HG02852 (cell line): ENCODE measurements at regions not wholly inside any gene's neighbourhood (a gene's known extent, or its start where the extent isn't known, plus 50 kb on each side); places are given as distances from the start of the nearest gene placed in this dataset.

Experiments used
- ATAC-seq: cut with Tn5 transposase; IDR thresholded peaks from one replicate; pipeline ENCODE4 v1.9.1; 2021; ENCODE audit warnings: mild to moderate bottlenecking, moderate library complexity; ENCODE audit not compliant: unreplicated experiment

DNA sequence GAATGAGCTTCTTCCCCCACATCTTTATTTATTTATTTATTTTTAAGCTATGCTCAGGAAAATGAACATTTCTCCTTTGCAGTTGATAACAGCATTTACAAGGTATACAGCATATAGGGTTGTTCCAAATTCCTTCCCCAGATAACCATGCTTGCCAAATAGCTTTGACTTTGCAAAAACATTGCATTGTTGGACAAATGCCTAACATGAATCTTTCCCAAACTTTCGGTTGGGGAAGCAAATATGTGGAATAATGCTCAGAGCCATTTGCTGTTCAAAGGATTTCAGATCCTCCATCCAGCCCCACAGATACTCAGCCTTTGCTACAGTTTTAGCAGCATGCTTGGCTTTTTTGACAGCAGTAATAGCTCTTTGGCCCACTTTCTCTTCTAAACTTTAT lies 127.2 kb upstream of the AGA start:
- ATAC-seq = no peak

DNA sequence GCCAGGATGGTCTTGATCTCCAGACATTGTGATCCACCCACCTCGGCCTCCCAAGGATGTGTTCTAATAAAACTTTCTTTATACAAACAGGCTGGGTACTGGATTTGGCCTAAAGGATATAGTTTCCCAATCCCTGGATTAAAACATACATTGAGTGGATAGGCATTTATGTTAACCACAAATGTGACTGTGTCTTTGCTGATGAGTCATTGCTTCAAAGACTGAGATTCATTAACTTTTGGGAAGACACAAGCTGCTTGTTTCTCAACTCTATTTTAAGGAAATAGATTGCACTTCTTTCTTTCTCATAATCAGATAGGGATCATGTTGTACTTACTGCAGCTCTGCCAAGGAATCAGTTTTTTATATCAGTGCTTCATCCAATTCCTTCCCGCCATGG lies 131.3 kb upstream of the AGA start:
- no peak for ATAC-seq

DNA sequence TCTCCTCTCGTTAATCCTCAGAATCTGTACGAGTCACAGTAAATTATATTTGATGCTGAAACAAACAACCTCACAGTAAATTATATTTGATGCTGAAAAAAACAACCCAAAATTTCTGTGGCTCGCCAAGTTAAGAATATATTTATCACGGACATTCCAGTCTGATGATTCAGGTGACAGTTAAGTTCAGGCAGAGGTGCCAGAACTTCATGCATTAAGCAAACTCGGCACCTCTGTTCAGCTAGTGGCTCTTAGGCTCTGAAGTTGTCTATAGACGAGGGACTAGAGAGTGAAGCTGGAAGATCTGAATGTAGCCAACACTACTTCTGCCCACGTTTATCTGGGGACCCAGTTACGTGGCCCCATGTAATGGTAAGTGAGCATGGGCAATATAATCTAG lies 132.2 kb upstream of the AGA start:
- no peak for ATAC-seq

DNA sequence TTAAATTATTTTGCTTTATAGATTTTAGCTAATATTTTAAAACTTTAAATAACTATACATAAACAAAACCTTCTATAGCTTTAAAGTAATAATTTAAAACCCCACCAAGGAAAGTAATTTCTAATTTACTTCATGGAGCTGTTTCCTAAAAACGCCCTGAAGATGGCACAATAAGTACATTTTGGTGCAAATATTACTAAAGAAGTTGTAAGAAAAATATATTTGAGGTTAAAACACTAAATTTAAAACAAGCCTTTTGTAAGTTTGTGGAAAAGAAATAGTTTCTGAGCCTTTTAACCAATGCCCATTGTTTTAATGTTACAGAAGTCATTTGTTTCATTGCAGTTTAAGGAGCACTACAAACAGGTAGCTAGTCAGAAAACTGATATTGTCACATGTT lies 137.4 kb upstream of the AGA start:
- no peak for ATAC-seq

DNA sequence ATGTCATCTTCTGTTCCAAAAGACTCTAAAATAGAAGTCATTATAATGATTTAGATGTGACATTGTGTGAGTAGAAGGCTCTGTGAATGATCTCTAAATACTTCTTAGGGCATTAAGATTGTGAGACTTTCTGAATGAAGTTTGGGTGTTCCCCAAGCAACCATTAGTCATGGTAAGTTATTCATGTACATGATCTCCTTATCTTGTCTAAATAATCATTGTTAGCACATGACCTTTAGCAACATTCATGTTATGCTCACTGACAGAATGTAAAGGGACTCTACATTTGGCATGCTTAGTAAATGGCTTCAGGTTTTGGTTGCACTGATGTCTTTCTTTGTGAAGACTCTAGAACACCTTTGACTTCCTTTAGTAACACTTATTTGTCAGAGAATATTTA lies 140.8 kb upstream of the AGA start:
- ATAC-seq = no peak

DNA sequence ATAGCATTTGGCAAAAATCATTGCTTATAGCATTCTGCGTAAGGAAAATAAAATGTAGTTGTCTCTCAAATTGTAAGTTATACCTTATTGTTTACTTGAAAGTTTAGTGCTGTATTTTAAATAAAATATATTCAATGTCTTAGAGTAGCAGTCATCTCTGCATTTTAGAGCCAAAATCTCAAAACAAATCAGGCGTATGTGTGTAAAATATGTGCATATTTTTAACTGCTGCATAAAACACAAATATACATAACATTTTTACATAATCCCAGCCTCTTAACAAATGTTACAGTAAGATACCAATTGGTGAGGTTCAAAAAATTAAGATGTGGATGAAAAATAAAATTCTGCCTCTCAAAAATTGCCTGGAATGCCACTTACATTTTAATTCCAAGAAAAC lies 145.8 kb upstream of the AGA start:
- ATAC-seq = no peak

DNA sequence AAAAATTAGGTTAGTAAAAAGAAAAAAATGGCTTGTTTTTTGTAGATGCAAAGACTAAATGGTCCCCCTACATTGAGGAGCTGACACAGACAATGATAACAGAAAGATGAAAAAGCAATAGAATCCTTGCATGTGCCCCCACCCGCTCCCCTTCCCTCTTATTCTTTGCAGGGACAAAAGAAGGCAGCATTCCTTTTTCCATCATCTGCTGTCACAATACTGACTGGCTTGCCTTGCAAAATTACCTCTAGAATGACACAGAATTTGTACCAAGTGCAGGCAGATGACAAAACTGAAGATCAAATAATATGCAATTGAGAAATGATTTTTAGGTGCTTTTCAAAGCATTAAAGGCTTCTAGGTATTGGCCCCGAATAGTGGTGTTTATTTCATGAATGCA lies 153.1 kb upstream of the AGA start:
- ATAC-seq = no peak

DNA sequence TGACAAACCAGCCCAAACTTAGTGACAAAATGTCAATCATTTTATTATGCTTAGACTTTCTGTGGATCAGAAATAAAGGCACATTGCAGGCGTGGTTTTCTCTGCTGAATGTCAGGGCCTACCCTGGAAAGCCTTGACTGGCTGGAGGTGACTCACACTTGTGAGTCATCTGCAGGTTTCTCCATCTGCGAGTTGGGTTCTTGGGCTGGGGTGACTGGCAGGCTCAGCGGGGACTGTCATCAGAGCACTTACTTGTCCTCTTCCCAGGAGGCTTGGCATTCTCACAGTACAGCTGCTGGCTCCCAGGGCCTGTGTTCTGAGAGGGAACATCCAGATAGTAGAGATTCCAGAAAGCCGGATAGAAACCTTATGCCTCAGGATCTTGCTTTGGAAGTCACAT lies 153.8 kb upstream of the AGA start:
- no peak for ATAC-seq

DNA sequence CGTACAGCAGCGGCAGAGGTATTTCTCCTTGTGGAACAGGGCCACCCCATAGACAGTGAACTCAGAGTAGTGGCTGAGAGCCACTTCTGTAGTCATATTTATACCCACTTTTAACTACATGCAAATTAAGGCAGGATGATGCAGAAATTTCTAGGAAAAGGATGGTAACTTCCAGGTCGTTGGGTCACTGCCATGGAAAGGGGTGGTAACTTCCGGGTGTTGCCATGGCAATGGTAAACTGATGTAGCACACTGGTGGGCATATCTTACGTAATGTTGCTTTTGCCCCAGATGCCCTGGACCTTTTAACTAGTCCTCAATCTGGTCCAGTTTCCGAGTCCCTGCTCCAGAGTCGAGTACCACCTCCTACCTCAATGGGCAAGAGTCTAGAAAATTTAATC lies 154.8 kb upstream of the AGA start:
- ATAC-seq = no peak

DNA sequence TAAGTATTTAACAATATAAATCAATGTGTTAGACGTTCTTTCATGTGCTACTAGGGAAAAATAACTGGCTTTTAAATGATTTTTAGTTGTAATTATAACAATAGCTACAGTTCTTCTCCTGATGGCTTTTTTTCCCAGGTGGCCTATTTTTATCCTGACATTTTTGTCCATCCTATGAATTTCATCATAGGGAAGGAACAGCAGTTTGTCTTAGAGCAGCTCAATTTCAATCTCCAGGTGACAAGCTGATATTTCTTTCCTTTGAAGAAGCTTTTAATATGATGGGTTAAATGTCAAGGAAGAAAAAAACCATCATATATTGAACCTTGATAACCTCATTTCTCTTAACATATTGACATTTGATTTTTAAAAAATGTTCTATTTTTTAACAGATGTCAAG lies 163.0 kb upstream of the AGA start:
- no peak for ATAC-seq

DNA sequence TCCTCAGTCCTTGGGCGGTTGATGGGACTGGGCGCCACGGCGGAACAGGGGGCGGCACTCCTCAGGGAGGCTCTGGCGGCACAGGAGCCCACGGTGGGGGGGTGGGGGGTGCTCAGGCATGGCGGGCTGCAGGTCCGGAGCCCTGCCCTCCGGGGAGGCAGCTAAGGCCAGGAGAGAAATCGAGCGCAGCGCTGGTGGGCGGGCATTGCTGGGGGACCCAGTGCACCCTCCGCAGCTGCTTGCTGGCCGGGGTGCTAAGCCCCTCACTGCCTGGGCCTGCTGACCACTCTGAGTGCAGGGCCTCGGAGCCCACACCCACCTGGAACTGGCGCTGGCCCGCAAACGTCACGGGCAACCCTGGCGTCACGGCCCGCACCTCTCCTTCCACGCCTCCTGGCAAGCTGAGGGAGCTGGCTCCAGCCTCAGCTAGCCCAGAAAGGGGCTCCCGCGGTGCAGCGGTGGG lies 164.9 kb upstream of the AGA start:
- no peak for ATAC-seq

DNA sequence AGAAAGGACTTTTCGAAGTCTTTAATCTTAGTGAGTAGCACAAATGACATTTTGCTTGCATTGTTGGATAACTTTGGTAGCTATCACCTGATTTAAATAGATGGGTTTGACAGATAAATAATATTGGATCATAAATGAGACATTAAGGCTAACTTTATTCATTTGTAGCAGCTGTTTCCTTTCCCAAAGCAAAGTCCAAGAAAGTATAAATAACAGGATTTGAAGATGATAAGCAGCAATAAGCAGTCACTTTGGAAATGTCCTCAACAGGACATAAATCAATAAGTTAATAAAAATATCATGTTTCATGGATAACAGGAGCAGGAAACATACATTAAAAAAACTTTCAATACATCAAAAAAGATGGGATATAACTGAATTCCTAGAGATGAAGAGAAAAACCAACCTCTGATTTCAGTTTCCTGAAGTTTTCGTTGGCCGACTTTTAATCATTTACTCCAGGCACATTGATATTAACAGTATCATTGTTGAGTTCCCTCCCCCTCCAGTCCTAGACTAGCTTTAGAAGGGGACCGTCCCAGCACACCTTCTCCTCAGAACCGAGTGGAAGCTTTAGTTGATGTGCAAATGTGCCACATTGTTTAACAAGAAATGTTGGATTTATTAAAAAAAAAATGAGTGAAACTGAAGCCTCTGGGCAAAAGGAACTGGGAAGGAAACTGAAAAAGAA lies 169.9 kb upstream of the AGA start:
- ATAC-seq = no peak

DNA sequence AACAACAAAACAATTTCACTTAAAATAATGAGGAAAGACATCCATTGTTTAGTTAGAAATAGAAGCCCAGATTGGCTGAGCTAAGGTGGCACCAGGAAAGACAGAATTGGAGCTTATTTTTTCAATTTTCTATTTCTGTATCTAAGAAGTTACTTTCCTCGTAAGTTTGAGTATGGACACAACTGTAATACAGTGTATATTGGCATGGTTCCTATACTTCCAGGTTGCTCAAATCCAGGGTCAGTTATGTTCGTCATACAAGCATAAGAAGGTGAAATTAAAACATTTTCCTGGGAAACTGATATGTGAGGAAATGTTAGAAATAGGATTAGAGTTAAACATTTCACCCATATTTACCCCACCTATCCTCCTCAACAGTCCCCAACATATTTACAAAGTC lies 170.4 kb upstream of the AGA start:
- no peak for ATAC-seq

DNA sequence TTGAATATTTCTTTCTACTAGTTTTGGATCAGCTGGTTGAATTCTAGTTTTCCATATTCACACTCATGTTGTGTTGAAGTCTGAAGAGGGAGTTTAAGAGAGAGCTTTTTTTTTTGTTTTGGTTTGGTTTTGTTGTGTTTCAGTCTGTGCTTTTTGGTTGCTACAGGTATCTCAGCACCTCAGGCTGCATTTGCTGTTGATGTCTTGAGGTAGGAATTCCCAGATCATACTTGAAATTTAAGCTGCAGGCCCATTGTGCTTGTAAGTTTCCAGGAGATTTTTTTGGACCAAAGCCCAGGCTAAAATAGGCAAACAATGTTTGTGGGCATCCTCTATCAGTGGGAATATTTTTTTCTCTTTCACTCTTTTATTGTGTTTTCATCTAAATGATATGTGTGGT lies 190.2 kb upstream of the AGA start:
- no peak for ATAC-seq

DNA sequence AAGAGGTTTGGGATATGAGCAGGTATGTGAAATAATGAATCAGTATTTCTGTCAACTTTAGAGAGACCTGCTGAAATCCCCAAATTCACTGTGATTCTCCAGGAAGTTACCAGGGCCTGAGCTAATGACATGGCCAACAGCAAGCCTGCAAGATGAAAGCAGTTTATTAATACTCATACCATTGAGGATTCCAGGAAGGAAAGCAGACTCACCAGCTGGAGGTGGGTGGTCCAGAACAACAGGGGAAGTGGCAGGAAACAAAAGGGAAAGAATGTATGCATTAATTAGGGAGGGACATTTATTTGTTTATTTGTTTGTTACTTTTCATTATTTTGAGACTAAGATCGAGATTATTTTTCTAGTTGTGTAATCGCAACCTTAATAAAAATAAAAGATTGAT lies 196.6 kb upstream of the AGA start:
- no peak for ATAC-seq

DNA sequence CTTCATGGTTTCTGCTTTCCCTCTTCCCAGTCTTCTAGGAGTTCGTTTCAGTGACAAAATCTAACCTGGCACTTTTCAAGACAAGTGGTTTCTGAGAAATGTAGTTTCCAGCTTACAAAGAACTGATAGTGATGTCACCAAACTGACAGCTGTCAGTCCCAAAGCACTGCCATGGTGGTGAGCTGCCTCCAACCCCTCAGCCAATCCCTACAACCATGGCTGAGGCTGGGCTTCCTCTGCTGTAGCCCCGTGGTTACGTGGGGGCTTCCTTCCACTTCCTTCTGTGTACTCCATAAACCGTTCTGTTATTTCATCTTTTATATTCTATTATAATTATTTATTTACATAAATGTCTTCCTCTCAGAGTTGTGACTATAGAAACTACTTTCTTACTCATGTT lies 198.6 kb upstream of the AGA start:
- no peak for ATAC-seq

DNA sequence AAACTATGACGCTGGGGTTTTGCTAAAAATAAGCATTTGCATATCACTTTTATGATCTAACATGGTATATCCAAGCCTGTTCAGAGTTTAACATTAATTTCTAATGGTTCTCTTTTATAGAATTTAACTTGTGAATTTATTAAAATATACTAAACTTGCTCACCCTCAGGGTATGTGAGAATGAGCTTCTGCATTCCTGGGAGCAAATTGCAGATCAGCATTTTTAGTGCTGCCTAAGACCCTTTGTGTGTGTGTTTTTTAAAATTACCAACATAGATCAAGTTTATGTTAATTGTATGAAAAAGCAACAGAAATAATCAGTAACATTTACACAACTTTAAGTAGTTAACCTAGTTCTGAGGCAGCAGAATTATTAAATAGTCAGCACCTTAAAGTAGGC lies 218.0 kb upstream of the AGA start:
- ATAC-seq = no peak

DNA sequence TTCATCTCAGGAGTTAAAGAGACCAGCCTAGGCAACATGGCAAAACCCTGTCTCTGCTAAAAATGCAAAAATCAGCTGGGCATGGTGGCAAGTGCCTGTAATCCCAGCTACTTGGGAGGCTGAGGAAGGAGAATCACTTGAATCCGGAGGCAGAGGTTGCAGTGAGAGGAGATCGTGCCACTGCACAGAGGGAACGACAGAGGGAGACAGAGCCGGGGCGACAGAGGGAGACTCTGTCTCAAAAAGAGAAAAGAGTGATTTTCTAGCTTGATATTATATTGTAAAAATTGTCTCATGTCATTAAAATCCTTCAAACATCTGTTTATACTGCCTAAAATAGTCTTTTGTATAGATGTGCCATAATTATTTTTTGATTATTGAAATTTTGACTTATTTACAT lies 225.4 kb upstream of the AGA start:
- no peak for ATAC-seq

DNA sequence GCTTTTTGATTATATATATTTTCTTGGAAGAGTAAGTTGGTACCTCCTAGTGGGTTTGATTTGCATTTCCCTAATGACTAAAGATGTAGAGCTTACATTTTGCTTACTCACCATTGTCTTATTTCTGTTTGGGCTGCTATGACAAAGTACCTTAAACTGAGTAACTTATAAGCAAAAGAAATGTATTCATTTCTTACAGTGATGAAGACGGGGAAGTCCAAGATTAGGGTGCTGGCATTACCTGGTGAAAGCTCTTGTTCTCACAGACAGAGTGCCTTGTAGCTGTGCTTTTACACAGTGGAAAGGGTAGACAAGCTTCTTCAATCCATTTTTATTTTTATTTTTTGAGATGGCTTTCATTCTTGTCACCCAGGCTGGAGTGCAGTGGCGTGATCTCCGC lies 229.2 kb upstream of the AGA start:
- no peak for ATAC-seq

DNA sequence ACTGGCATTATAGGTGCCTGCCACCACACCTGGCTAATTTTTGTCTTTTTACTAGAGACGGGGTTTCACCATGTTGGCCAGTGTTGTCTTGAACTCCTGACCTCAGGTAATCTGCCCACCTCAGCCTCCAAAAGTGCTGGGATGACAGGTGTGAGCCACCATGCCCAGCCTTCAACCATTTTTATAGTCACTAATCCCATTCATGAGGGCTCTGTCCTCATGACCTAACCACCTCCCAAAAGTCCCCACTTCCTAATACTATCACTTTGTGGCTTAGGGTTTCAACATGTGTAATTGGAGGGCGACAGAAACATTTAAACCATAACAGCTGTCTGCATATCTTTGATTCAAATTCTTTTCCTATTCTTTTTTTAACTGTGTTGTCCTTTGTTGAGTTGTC lies 229.6 kb upstream of the AGA start:
- ATAC-seq = no peak

DNA sequence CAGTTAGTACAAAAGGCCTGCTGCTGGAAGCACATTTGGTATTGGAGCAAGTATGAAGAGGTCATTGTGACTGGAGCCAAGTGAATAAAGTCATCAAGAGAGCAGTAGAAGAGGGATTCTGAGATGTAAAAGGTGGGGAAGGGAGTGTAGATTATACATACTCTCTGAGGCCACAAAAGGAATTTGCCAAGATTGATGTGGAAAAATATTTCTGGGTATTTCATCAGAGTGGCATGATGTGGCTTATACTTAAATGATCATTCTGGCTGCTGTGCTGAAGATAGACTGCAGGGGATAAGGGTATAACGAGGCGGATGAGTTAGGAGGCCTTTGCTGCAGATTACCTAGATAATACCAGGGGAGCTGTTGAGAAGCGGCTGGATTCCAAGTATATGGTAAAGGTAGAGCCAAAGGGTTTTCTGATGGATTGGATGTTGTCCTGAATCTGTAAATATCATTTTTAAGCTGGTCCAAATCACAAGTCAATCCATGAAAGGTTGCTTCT lies 231.8 kb upstream of the AGA start:
- no peak for ATAC-seq

DNA sequence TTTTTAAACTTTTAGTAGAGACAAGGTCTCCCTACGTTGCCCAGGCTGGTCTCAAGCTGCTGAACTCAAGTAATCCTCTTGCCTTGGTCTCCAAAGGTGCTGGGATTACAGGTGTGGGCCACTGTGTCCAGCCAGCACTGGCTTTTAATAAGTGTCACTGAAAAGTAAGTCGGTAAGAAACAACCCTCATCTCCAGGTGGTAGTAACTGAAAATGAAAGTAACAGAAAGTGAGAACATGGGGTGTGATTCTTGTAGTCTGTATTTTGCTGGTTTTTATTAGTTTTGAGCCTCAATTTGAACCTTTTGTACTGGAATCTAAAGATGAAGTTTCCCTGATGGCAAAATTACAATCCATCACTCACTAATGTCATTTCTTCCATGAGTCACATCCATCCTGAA lies 238.1 kb upstream of the AGA start:
- ATAC-seq = no peak

DNA sequence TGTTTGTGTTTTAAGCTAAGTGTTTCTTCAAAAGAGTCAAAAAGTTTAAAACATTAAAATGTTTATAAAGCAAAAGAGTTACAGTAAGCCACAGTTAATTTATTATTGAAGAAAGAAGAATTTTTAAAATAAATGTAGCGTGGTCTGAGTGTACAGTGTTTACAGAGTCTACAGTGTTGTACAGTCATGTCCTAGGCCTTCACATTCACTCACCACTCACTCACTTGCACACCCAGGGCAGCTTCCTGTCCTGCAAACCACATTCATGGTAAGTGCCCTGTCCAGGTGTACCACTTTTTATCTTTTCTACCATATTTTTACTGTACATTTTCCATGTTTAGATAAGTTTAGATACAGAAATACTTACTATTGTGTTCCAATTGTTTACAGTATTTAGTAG lies 239.7 kb upstream of the AGA start:
- no peak for ATAC-seq
